A172 (cell line): ENCODE measurements at regions not wholly inside any gene's neighbourhood (a gene's known extent, or its start where the extent isn't known, plus 50 kb on each side); places are given as distances from the start of the nearest gene placed in this dataset.
"Not testable (repeated sequence)": the region's sequence is repeated elsewhere in the genome, so short reads cannot be mapped to it uniquely, and the experiment has no call there.

Experiments
- DNase-seq: peaks from one replicate; pipeline ENCODE4 v3.0.0-alpha.2; 2015; ENCODE audit warnings: low spot score

DNA sequence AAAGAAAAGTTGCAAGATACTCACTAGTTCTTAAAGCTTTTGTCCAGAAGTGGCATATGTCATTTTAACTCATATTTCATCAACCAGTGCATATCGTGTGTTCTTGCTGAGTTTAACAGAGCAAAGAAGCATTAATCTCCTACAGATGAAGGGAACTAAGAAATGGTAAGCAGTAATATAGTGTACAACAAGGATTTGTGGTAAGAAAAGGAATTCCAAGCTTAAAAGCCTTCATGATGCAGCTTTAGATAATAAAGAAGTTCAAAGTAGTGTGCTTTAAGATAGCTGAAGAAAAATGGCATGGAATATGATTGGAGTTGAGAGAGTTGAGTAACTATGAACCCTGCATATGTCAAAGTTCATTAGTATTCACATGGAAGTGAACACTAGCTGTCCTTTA, 649.8 kb upstream of the FSHR start:
- no peak for DNase-seq

GRCh38 chr2:49801898-49802450, 647.7 kb upstream of the FSHR start:
- DNase-seq = no peak

- no peak for DNase-seq
Observed at GRCh38 chr2:49798570-49798969, 644.3 kb upstream of the FSHR start.

- no peak for DNase-seq
Observed at GRCh38 chr2:49796266-49796665, 642.0 kb upstream of the FSHR start.

- no peak for DNase-seq
Observed at GRCh38 chr2:49794396-49794795, 640.1 kb upstream of the FSHR start.

GRCh38 chr2:49788300-49788699, 634.0 kb upstream of the FSHR start:
- no peak for DNase-seq

- no peak for DNase-seq
Observed at GRCh38 chr2:49780949-49781348, 626.6 kb upstream of the FSHR start.

- no peak for DNase-seq
Observed at GRCh38 chr2:49772299-49772970, 618.1 kb upstream of the FSHR start.

GRCh38 chr2:49770919-49771318, 616.6 kb upstream of the FSHR start:
- DNase-seq = no peak

DNA sequence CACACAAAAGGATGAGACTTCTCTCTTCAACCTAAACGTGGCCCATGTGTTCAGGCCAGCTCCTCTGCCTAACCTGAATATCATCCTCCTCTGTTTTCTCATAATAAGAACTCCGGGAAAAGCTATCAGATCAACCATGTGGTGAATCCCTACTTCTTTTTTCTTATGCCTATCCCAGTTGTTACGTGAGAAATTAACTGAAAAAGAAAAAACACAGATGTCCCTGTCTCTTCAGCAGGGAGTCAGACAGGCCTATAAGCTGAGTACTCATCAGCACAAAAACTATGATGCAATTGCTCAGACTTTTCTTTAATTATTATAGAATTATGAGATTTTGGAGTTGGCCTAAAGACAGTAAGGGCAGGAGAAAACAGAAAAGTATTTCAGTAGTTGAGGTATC, 613.0 kb upstream of the FSHR start:
- no peak for DNase-seq

GRCh38 chr2:49755777-49756176, 601.5 kb upstream of the FSHR start:
- no peak for DNase-seq

DNA sequence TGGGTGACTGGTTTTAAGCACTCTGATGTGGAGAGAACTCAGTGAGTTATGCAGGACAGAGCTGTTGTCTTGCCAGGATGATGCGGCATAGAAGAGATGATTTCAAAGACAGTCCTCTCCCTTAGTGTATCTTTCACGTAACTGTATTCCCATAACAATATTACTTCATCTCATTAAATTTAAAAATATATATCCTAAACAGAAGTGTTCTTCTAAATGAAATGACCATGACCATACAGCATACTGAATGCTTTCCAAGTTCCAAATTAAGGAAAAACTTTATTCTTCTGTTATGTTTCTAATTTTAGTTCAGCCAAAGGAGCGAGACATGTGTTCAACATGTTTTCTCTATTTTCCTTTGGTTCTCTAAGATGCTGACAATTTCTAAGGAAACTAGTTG, 600.1 kb upstream of the FSHR start:
- DNase-seq = no peak

DNA sequence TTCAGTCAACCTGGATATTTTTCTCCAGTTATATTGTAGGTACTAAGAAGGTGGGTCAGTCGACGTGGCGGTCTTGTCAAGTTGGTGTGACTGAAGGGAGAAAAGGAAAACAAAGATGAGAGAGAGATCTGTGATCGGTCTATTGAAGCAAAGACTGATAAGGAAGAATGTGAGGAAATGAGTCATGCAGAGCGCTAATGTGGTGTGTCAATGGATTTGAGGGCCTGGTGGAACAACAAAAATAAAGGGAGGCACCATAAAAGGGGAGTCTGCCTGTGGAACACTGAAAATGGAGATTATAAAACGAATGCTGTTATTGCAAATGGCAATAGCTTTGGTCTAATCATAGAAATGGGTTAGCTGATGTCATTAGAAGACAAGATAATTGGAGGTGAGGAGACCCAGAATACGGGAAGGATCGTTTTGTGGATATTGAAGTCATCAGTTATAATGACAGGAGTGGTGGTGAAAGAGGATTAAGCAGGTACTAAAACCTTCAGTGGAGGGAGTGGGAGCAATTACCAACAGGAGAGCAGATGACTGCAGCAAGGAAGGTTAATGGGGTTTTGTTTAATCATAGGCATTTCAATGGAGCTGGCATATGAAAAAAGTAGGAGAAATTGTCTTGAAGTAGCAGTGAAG, 599.1 kb upstream of the FSHR start:
- DNase-seq = no peak

GRCh38 chr2:49737606-49738005, 583.3 kb upstream of the FSHR start:
- DNase-seq = no peak

DNA sequence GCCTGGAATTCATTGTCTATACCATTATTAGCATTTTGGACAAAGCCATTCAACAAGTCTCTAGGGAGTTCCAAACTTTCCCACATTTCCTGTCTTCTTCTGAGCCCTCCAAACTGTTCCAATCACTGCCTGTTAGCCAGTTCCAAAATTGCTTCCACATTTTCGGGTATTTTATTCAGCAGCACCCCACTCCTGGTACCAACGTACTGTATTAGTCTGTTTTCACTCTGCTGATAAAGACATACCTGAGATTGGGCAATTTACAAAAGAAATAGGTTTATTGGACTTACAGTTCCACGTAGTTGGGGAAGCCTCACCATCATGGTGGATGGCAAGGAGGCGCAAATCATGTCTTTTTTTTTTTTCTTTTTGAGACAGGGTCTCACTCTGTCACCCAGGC, 578.6 kb upstream of the FSHR start:
- not testable (repeated sequence) for DNase-seq

- DNase-seq = no peak
Observed at GRCh38 chr2:49719241-49719640, 564.9 kb upstream of the FSHR start.

GRCh38 chr2:49715597-49715996, 561.3 kb upstream of the FSHR start:
- DNase-seq = no peak

DNA sequence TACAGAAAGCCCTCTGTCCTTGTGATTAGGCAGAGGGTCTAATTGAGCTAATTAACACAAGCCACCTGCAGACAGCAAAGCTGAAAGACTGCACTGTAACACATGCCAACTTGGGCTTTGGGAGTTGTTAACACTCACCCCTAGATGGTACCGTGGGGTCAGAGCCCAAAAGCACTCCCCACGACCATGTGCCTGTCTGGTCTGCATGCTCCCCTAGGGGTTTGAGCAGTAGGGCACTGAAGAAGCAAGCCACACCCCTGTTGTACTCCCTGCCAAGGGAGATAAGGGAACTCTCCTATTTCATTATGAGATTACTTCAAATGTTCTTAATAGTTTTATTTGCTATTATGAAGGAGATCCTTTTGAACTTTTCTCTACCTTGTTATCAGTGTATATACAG, 560.1 kb upstream of the FSHR start:
- DNase-seq = no peak

GRCh38 chr2:49702740-49703139, 548.4 kb upstream of the FSHR start:
- no peak for DNase-seq

DNA sequence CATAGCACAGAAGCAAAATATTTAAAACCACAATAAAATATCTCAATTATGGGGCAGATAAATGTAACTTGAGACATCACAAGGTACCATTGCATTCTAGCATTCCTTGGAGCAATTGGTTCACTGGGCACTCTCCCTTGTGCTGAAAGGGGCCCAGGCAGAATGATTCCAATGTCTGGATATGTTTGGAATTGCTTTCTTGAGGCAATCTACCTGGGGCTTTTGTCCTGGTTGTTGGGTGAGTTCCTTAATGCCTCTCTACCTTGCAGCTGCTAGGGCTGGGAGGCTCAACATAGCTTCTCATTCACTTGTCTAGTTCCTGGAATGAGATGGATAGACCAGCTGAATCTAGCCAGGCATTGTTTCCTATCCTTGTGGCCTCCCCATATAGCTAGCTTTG, 539.6 kb upstream of the FSHR start:
- DNase-seq = no peak

DNA sequence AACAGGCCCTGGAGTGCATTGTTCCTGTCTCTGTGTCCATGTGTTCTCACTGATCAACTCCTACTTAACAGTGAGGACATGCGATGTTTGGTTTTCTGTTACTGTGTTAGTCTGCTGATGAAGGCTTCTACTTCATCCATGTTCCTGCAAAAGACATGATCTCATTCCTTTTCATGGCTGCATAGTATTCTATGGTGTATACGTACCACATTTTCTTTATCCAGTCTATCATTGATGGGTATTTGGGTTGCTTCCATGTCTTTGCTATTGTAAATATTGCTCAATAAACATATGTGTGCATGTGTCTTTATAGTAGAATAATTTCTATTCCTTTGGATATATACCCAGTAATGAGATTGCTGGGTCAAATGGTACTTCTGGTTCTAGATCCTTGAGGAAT, 537.7 kb upstream of the FSHR start:
- DNase-seq = not testable (repeated sequence)

DNA sequence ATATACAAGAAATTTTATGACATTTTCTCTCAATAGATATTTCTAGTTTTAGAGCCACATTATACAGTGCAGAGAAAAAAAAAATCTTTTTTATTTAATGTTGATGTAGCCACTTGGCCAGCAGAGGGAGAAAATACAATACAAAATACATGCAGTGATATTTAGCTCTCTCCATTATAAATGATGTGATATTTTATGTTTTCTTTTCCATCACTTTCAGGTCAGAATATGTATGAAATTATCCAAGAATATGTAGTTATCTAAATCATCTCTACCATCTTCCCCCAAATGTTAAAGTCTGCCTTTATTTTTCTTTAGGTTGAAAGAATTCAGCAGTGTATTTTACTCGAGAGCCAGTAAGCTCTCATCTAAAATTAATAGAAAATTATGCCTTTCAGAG, 533.6 kb upstream of the FSHR start:
- DNase-seq = no peak

GRCh38 chr2:49686897-49687442, 532.7 kb upstream of the FSHR start:
- no peak for DNase-seq
